ENCODE measurements at regions not wholly inside any gene's neighbourhood (a gene's known extent, or its start where the extent isn't known, plus 50 kb on each side); places are given as distances from the start of the nearest gene placed in this dataset.

GRCh38 chr5:124328201-124328600 lies 418.2 kb downstream of the ZNF608 start:
- RAD21 ChIA-PET (ENCODE audit: low non-redundant PET in 1 of 2, low total read pairs in 2 of 2, uncharacterized antibody in 2 of 2, unreplicated experiment in 2 of 2), result no interaction called here
- BruUV-seq (replicated peaks), result no TSS peak

More at GRCh38 chr5:124328201-124328600, 418.2 kb downstream of the ZNF608 start:
- Histone ChIP-seq H3K79me2 (ENCODE audit: insufficient read depth, low read length) (no peaks in the 10 kb centered on the region), H3K4me3 (replicated peaks in 1 of 2; ENCODE audit: low read depth in 1 of 2, low read length in 2 of 2) (no peak overlapping the region), H3K36me3 (ENCODE audit: control insufficient read depth in 1 of 2, insufficient read depth in 2 of 2, low read length in 2 of 2) (no peaks in the 10 kb centered on the region), H4K20me1 (ENCODE audit: insufficient read depth) (no peaks in the 10 kb centered on the region), H3K4me1 (ENCODE audit: control insufficient read depth in 1 of 2, insufficient read depth in 2 of 2, low read length in 2 of 2) (no peaks in the 10 kb centered on the region), H3K9me2 (ENCODE audit: insufficient read depth) (no peaks in the 10 kb centered on the region), H3K9me3 (ENCODE audit: control insufficient read depth in 1 of 2, insufficient read depth in 1 of 2, low read depth in 1 of 2, low read length in 2 of 2) (no peaks in the 10 kb centered on the region), H2AFZ (ENCODE audit: low read depth, low read length, poor library complexity, severe bottlenecking) (no peak overlapping the region), H3K27ac (ENCODE audit: low read depth, low read length) (no peak overlapping the region), H3K4me2 (ENCODE audit: low read length) (no peak overlapping the region), H3K9ac (ENCODE audit: low read length) (no peak overlapping the region), H3K27me3 (ENCODE audit: insufficient read depth, low read length) (no peaks in the 10 kb centered on the region)
- ChIA-PET CTCF (no interaction called here), POLR2A (no interaction called here)
- no peak for TF ChIP-seq CEBPB (IDR thresholded peaks at IDR 0.05; ENCODE audit: low read depth)
- TF ChIP-seq CTCF (IDR thresholded peaks at IDR 0.05 in 2 of 3, conservative IDR thresholded peaks at IDR 0.05 in 1 of 3; ENCODE audit: borderline replicate concordance in 1 of 3, insufficient read depth in 1 of 3, low read depth in 2 of 3, low read length in 2 of 3), result no peak
- TF ChIP-seq SIN3A (IDR thresholded peaks at IDR 0.05; ENCODE audit: low read depth), result no peak
- no peak for TF ChIP-seq REST (IDR thresholded peaks at IDR 0.05; ENCODE audit: low read depth)
- no peak for TF ChIP-seq ZBTB33 (IDR thresholded peaks at IDR 0.05; ENCODE audit: extremely low read depth, insufficient replicate concordance, low read length)
- TF ChIP-seq POLR2AphosphoS5 (IDR thresholded peaks at IDR 0.05; ENCODE audit: low read depth, low read length), result no peak
- no peak for TF ChIP-seq SP1 (IDR thresholded peaks at IDR 0.05; ENCODE audit: low read depth)
- TF ChIP-seq JUND (IDR thresholded peaks at IDR 0.05), result no peak
- no peak for TF ChIP-seq RAD21 (IDR thresholded peaks at IDR 0.05; ENCODE audit: low read depth)
- no peak for TF ChIP-seq POLR2A (IDR thresholded peaks at IDR 0.05; ENCODE audit: borderline replicate concordance, extremely low read depth, insufficient read depth, insufficient read length)
- TF ChIP-seq EZH2phosphoT487 (IDR thresholded peaks at IDR 0.05; ENCODE audit: borderline replicate concordance), result no peak
- no peak for TF ChIP-seq ATF3 (IDR thresholded peaks at IDR 0.05)
- no peak for TF ChIP-seq MAX (IDR thresholded peaks at IDR 0.05)
- TF ChIP-seq SRF (IDR thresholded peaks at IDR 0.05; ENCODE audit: low read depth), result no peak
- no peak for TF ChIP-seq TCF7L2 (IDR thresholded peaks at IDR 0.05; ENCODE audit: borderline replicate concordance, extremely low read depth, insufficient read depth, insufficient read length)
- TF ChIP-seq ELF1 (IDR thresholded peaks at IDR 0.05; ENCODE audit: borderline replicate concordance, low read depth), result no peak
- no peak for TF ChIP-seq ZNF274 (IDR thresholded peaks at IDR 0.05; ENCODE audit: low read depth, low read length)
- TF ChIP-seq FOSL1 (IDR thresholded peaks at IDR 0.05; ENCODE audit: low read depth), result no peak
- DNase-seq (ENCODE audit: low read depth, low spot score) (no peak), ATAC-seq (no peak)
- intact Hi-C loops (cut with micrococcal nuclease), result no loop called here

Data from HCT116 (cell line).